PC-9 (cell line): ENCODE measurements at regions not wholly inside any gene's neighbourhood (a gene's known extent, or its start where the extent isn't known, plus 50 kb on each side); places are given as distances from the start of the nearest gene placed in this dataset.

ENCODE experiments used
- BruUV-seq: library from RNA; stranded (reverse); fragments of 400-500 nt; replicated peaks from 2 replicates; lab custom pipeline; 2021; lab: Mats Ljungman, UMichigan
- CTCF ChIA-PET: fragments of 300-600 bp; sonication (Branson Sonifier 250); formaldehyde crosslinking; loops from one replicate; lab custom pipeline; 2022; ENCODE audit warnings: antibody characterized with exemption; lab: Charles Lee
- POLR2A ChIA-PET: fragments of 300-600 bp; sonication (Branson Sonifier 250); formaldehyde crosslinking; loops from one replicate; lab custom pipeline; 2022; ENCODE audit warnings: antibody characterized with exemption; ENCODE audit not compliant: unreplicated experiment; lab: Charles Lee
- DNase-seq, 2 experiments: peaks; one replicate each; pipeline versions ENCODE4 v3.0.0 to v3.0.0-alpha.2; 2015 to 2022; ENCODE audit warnings: mixed read lengths in 1 of 2
- H2AFZ ChIP-seq: fragments of 200-600 bp; sonication (generic); 2 replicates; pipeline ENCODE4 v1.8.1; 2017; ENCODE audit warnings: antibody characterized with exemption
- H3F3A ChIP-seq: fragments of 200-600 bp; sonication (generic); 2 replicates; pipeline ENCODE4 v1.8.1; 2017; ENCODE audit warnings: antibody characterized with exemption, mild to moderate bottlenecking, low read depth; ENCODE audit not compliant: insufficient read depth
- H3K27ac ChIP-seq: fragments of 200-600 bp; sonication (generic); 2 replicates; pipeline ENCODE4 v1.6.1; 2016; ENCODE audit warnings: mixed run types
- H3K27me3 ChIP-seq: fragments of 200-600 bp; sonication (generic); 2 replicates; pipeline ENCODE4 v1.6.1; 2016; ENCODE audit warnings: low read depth, mixed run types; ENCODE audit not compliant: insufficient read depth
- H3K36me3 ChIP-seq: fragments of 200-600 bp; sonication (generic); 2 replicates; pipeline ENCODE4 v1.6.1; 2016; ENCODE audit warnings: low read depth, mixed run types
- H3K4me1 ChIP-seq: fragments of 200-600 bp; sonication (generic); replicated peaks from 2 replicates; pipeline ENCODE4 v1.6.1; 2016; ENCODE audit warnings: mixed run types; ENCODE audit not compliant: insufficient read depth
- H3K4me2 ChIP-seq: fragments of 200-600 bp; sonication (generic); 2 replicates; pipeline ENCODE4 v1.6.1; 2017; ENCODE audit warnings: mixed run types
- H3K4me3 ChIP-seq: fragments of 200-600 bp; sonication (generic); 2 replicates; pipeline ENCODE4 v1.6.1; 2016; ENCODE audit warnings: mixed run types
- H3K79me2 ChIP-seq: fragments of 200-600 bp; sonication (generic); 2 replicates; pipeline ENCODE4 v1.6.1; 2017; ENCODE audit warnings: low read depth, mixed run types
- H3K9me2 ChIP-seq: fragments of 200-600 bp; sonication (generic); 2 replicates; pipeline ENCODE4 v1.8.1; 2017; ENCODE audit warnings: mild to moderate bottlenecking; ENCODE audit not compliant: insufficient read depth
- H3K9me3 ChIP-seq: fragments of 200-600 bp; sonication (generic); 2 replicates; pipeline ENCODE4 v1.8.1; 2016; ENCODE audit warnings: low read depth; ENCODE audit not compliant: insufficient read depth
- H4K20me1 ChIP-seq: fragments of 200-600 bp; sonication (generic); 2 replicates; pipeline ENCODE4 v1.8.1; 2017; ENCODE audit not compliant: insufficient read depth
- CTCF ChIP-seq: fragments of 200-600 bp; sonication (generic); conservative IDR thresholded peaks from 2 replicates; pipeline ENCODE4 v1.6.1; 2017; ENCODE audit warnings: mixed run types, antibody characterized with exemption, mild to moderate bottlenecking, moderate library complexity
- EZH2 ChIP-seq: fragments of 200-600 bp; sonication (generic); IDR thresholded peaks from 2 replicates; pipeline ENCODE4 v1.8.0; 2017; ENCODE audit warnings: antibody characterized with exemption, low read depth
- intact Hi-C: fragments of 100-400 bp; cut with micrococcal nuclease; formaldehyde crosslinking; loops from one replicate; pipeline ENCODE4 v1.10.0; 2022; ENCODE audit not compliant: unreplicated experiment

- Histone ChIP-seq H3K79me2 (no peaks in the 10 kb centered on the region), H3K4me1 (no peaks in the 10 kb centered on the region), H3K27me3 (no peaks in the 10 kb centered on the region), H3F3A (no peaks in the 10 kb centered on the region), H4K20me1 (no peaks in the 10 kb centered on the region), H3K27ac (no peak overlapping the region), H2AFZ (no peak overlapping the region), H3K4me3 (no peak overlapping the region), H3K9me2 (no peaks in the 10 kb centered on the region), H3K36me3 (no peaks in the 10 kb centered on the region), H3K9me3 (no peaks in the 10 kb centered on the region), H3K4me2 (no peak overlapping the region)
- POLR2A ChIA-PET, result no interaction called here
- TF ChIP-seq CTCF, result no peak
- TF ChIP-seq EZH2, result no peak
- no peak for DNase-seq
- BruUV-seq, result no TSS peak
- intact Hi-C loops, result no loop called here
- CTCF ChIA-PET, result interaction anchor here (0.5 kb wide), 1 partner anchor 470 kb away, joined by 5 read pairs; no protein-coding TSS in a partner anchor
These were observed 330.2 kb downstream of the S1PR1 start for GRCh38 chr1:101566883-101567538.

- H3K27ac ChIP-seq, result no peak overlapping the region
- no peak overlapping the region for H3K4me2 ChIP-seq
- intact Hi-C loops, result no loop called here
- ChIA-PET POLR2A (no interaction called here), CTCF (no interaction called here)
- no peaks in the 10 kb centered on the region for H3K36me3 ChIP-seq
- H4K20me1 ChIP-seq, result no peaks in the 10 kb centered on the region
- no peaks in the 10 kb centered on the region for H3K9me2 ChIP-seq
- no peaks in the 10 kb centered on the region for H3K4me1 ChIP-seq
- no peaks in the 10 kb centered on the region for H3K79me2 ChIP-seq
- no peaks in the 10 kb centered on the region for H3K27me3 ChIP-seq
- BruUV-seq, result no TSS peak
- no peaks in the 10 kb centered on the region for H3F3A ChIP-seq
- TF ChIP-seq EZH2 (no peak), CTCF (peak; percentile 97)
- H3K9me3 ChIP-seq, result no peaks in the 10 kb centered on the region
- no peak overlapping the region for H2AFZ ChIP-seq
- peak in 1 of 2 experiments; percentile 22 for DNase-seq
- H3K4me3 ChIP-seq, result no peak overlapping the region
These were observed 330.9 kb downstream of the S1PR1 start for GRCh38 chr1:101567582-101568189.

GRCh38 chr1:101587741-101588140 lies 350.9 kb downstream of the S1PR1 start:
- POLR2A ChIA-PET, result no interaction called here
- Histone ChIP-seq H3K79me2 (no peaks in the 10 kb centered on the region), H3K9me2 (no peaks in the 10 kb centered on the region), H3K27ac (no peak overlapping the region), H3K4me2 (no peak overlapping the region), H4K20me1 (no peaks in the 10 kb centered on the region), H3K27me3 (no peaks in the 10 kb centered on the region), H3K4me3 (no peak overlapping the region), H3F3A (no peaks in the 10 kb centered on the region), H3K36me3 (no peaks in the 10 kb centered on the region), H3K9me3 (no peaks in the 10 kb centered on the region), H2AFZ (no peak overlapping the region), H3K4me1 (no peaks in the 10 kb centered on the region)
- no peak for DNase-seq
- intact Hi-C loops, result no loop called here
- CTCF ChIA-PET, result no interaction called here
- BruUV-seq, result no TSS peak
- TF ChIP-seq EZH2, result no peak
- TF ChIP-seq CTCF, result no peak
